ENCODE measurements at regions not wholly inside any gene's neighbourhood (a gene's known extent, or its start where the extent isn't known, plus 50 kb on each side); places are given as distances from the start of the nearest gene placed in this dataset.

DNA sequence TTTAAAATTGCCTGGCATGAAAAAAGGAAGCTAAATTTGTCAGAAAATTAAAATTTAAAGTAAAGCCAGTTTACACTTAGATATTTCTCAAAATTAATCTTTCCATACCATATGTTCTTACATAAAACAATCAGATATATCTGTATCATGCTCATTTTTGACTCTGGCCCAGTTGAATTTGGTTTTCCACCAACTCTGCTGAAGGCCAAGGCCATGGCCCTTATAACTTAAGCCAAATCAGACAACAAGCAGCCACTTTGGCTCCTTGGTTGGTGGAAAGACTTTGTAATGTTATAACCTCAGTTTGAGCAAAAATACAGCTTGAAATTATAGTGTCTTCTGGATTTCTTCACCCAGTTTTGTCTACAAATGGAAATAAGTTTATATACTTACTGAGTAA is 97.3 kb downstream of the CENPW start:
- DNase-seq (ENCODE audit: low read depth) = no peak
- no peak for TF ChIP-seq POLR2A (IDR thresholded peaks at IDR 0.05; ENCODE audit: extremely low read depth, insufficient read length)
- TF ChIP-seq CTCF (IDR thresholded peaks at IDR 0.05; ENCODE audit: low read depth, low read length) = no peak
- no peak for TF ChIP-seq MYC (IDR thresholded peaks at IDR 0.05; ENCODE audit: low read depth, low read length)
- TF ChIP-seq, protein P1, sequence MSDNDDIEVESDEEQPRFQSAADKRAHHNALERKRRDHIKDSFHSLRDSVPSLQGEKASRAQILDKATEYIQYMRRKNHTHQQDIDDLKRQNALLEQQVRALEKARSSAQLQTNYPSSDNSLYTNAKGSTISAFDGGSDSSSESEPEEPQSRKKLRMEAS (IDR thresholded peaks at IDR 0.05; ENCODE audit: low read depth, low read length) = no peak
- no peak overlapping the region for H3K4me3 ChIP-seq (ENCODE audit: low read depth, low read length)

DNA sequence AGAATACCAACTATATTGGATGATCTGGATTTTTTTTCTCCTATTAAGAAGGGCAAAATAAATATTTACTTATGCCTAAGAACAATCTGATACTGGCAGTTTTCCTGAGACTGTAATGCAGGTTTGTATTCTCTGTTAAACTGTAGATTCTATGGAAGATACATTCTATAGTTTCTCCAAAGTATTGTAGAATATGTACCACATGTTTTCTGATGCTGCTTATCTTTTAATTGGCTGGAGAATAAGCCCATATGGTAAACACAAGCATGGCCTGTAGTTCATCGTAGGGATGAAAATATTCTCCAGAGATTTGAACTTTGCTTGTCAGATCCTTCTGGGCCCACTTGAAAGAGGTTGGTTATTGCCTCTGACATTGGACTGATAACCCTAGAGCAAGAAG is 99.1 kb downstream of the CENPW start:
- TF ChIP-seq MYC (IDR thresholded peaks at IDR 0.05; ENCODE audit: low read depth, low read length) = no peak
- no peak for TF ChIP-seq CTCF (IDR thresholded peaks at IDR 0.05; ENCODE audit: low read depth, low read length)
- no peak for TF ChIP-seq POLR2A (IDR thresholded peaks at IDR 0.05; ENCODE audit: extremely low read depth, insufficient read length)
- TF ChIP-seq, protein P1 (IDR thresholded peaks at IDR 0.05; ENCODE audit: low read depth, low read length) = no peak
- DNase-seq (ENCODE audit: low read depth) = no peak
- no peak overlapping the region for H3K4me3 ChIP-seq (ENCODE audit: low read depth, low read length)

GRCh38 chr6:126440923-126441322 is 101.0 kb downstream of the CENPW start:
- no peak for DNase-seq (ENCODE audit: low read depth)
- no peak overlapping the region for H3K4me3 ChIP-seq (ENCODE audit: low read depth, low read length)
- TF ChIP-seq MYC (IDR thresholded peaks at IDR 0.05; ENCODE audit: low read depth, low read length) (no peak), POLR2A (IDR thresholded peaks at IDR 0.05; ENCODE audit: extremely low read depth, insufficient read length) (no peak), CTCF (IDR thresholded peaks at IDR 0.05; ENCODE audit: low read depth, low read length) (no peak)
- TF ChIP-seq, protein P1 (IDR thresholded peaks at IDR 0.05; ENCODE audit: low read depth, low read length) = no peak

- TF ChIP-seq MYC (IDR thresholded peaks at IDR 0.05; ENCODE audit: low read depth, low read length) (no peak), CTCF (IDR thresholded peaks at IDR 0.05; ENCODE audit: low read depth, low read length) (no peak), POLR2A (IDR thresholded peaks at IDR 0.05; ENCODE audit: extremely low read depth, insufficient read length) (no peak)
- TF ChIP-seq, protein P1 (IDR thresholded peaks at IDR 0.05; ENCODE audit: low read depth, low read length) = no peak
- H3K4me3 ChIP-seq (ENCODE audit: low read depth, low read length) = no peak overlapping the region
- no peak for DNase-seq (ENCODE audit: low read depth)
Observed at GRCh38 chr6:126444659-126445273, 104.9 kb downstream of the CENPW start.

- TF ChIP-seq MYC (IDR thresholded peaks at IDR 0.05; ENCODE audit: low read depth, low read length) (no peak), CTCF (IDR thresholded peaks at IDR 0.05; ENCODE audit: low read depth, low read length) (no peak), POLR2A (IDR thresholded peaks at IDR 0.05; ENCODE audit: extremely low read depth, insufficient read length) (no peak)
- TF ChIP-seq, protein P1 (IDR thresholded peaks at IDR 0.05; ENCODE audit: low read depth, low read length) = no peak
- DNase-seq (ENCODE audit: low read depth) = no peak
Observed at GRCh38 chr6:126446248-126446647, 106.3 kb downstream of the CENPW start.

More at GRCh38 chr6:126446248-126446647, 106.3 kb downstream of the CENPW start:
- H3K4me3 ChIP-seq (ENCODE audit: low read depth, low read length) = no peak overlapping the region

Data from NB4 (cell line).